ENCODE measurements at regions not wholly inside any gene's neighbourhood (a gene's known extent, or its start where the extent isn't known, plus 50 kb on each side); places are given as distances from the start of the nearest gene placed in this dataset.

DNA sequence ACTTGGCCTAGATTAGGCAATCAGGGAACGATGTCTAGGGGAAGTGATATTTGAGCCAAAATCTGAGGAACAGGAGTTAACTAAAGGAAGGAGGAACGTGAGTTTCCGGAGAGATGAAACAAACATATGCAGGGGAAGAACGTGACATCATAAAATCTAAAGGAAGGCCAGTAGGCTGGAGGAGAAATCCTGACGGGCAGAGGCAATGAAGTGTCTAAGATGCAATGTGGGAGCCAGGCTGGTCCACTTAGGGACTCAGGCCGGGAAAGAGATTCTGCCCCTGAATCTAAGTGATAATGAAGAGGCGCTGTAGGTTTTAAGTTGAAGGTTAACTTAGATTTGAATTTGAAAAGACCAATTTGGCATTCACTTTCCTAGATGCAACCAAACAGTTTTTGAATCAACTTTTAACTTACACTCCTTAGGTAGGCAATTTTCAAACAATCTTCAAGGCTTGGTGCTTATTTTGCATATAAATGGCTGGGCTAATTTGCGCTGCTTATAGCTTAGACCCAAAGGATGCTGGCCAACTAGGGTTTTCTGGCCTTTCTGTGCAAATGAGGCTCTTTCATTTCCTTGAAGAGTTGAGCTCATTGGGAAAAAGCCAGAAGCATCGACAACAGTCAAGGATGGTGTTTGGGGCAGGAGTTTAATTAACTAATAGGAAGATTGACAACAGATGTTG, 221.7 kb downstream of the SOX11 start:
- Histone ChIP-seq H3K36me3 (no peaks in the 10 kb centered on the region), H3K27me3 (no peaks in the 10 kb centered on the region), H3K27ac (no peak overlapping the region), H3K4me3 (no peak overlapping the region), H3K9me3 (no peaks in the 10 kb centered on the region), H3K4me1 (no peaks in the 10 kb centered on the region)
- FAIRE-seq (no peak), ATAC-seq (no peak), DNase-seq (no peak)
- intact Hi-C loops (cut with DNase I), result no loop called here
- TF ChIP-seq, protein P1, sequence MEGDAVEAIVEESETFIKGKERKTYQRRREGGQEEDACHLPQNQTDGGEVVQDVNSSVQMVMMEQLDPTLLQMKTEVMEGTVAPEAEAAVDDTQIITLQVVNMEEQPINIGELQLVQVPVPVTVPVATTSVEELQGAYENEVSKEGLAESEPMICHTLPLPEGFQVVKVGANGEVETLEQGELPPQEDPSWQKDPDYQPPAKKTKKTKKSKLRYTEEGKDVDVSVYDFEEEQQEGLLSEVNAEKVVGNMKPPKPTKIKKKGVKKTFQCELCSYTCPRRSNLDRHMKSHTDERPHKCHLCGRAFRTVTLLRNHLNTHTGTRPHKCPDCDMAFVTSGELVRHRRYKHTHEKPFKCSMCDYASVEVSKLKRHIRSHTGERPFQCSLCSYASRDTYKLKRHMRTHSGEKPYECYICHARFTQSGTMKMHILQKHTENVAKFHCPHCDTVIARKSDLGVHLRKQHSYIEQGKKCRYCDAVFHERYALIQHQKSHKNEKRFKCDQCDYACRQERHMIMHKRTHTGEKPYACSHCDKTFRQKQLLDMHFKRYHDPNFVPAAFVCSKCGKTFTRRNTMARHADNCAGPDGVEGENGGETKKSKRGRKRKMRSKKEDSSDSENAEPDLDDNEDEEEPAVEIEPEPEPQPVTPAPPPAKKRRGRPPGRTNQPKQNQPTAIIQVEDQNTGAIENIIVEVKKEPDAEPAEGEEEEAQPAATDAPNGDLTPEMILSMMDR (IDR thresholded peaks at IDR 0.05), result no peak
- WGBS, 2 donors, result 79 to 90% methylated on average over 9 of the region's 9 CpGs

DNA sequence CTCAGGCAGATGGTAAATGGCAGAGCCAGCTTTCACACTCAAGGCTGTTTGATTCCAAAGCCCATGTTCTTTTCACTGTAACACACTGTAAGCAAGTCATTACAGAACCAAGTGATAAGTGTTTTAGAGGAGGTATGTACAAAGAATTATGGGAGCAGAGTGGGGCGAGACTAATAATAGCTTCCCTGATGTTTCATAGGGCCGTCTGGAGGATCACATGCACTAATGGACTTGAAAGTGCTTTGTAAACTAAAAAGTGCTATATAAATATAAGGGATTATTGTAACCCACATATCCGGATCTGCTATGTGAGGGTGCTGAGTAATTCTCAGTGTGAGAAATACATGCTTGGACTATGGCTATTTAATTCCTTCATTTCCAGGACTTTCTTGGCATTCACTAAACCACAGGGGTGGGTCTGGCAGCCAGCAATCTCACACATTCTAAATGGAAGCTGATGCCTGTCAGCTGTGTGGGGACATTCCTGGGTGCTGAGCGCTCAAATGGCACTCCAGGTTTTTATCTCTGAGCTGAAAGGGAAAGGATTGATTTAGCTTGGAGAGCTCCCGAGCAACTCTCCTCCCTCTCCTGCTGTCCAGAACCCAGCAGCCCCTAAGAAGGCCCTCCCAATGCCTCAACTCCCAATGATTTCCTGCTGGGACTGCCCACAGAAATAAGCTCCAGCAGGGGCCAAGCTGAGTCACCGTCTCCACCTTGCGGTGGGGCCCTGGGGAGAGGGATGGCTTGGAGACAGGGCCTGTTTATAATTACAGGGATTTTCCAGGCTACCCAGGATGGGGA, 222.8 kb downstream of the SOX11 start:
- H3K4me1 ChIP-seq, result no peaks in the 10 kb centered on the region
- no peaks in the 10 kb centered on the region for H3K27me3 ChIP-seq
- FAIRE-seq (no peak), DNase-seq (peak in 1 of 6 donors; percentile 24), ATAC-seq (peak; percentile 28 to 87 (median 69))
- H3K4me3 ChIP-seq, result no peak overlapping the region
- TF ChIP-seq, protein P1 (IDR thresholded peaks at IDR 0.05), result no peak
- WGBS, 2 donors, result 53 to 57% methylated on average over 7 of the region's 7 CpGs
- intact Hi-C loops (cut with DNase I), result no loop called here
- no peaks in the 10 kb centered on the region for H3K9me3 ChIP-seq
- H3K27ac ChIP-seq, result no peak overlapping the region
- H3K36me3 ChIP-seq, result no peaks in the 10 kb centered on the region

DNA sequence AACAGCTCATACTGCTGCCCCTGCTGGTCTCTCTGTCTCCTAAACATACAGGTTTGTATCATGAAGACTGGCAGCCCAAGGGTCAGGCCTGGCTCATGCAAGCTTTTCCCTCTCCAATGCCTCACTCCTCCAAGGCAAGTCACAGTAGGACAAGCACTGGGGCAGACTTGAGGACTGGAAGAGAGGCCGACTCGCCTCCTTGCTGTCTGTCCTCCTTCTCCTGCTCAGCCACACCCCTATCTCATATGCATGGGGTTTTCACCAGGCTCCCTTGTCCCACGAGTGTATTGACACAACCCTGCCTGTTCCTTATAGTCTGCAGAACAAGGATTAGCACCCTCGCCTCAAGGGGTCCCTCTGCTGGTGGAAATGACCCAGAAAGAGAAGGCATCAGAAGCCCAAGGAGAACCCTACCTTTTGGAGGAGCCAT, 223.7 kb downstream of the SOX11 start:
- 48 to 55% methylated on average over 4 of the region's 4 CpGs for WGBS, 2 donors
- intact Hi-C loops (cut with DNase I), result no loop called here
- FAIRE-seq, result no peak
- Histone ChIP-seq H3K36me3 (no peaks in the 10 kb centered on the region), H3K27ac (no peak overlapping the region), H3K4me3 (no peak overlapping the region), H3K27me3 (no peaks in the 10 kb centered on the region), H3K4me1 (no peaks in the 10 kb centered on the region), H3K9me3 (no peaks in the 10 kb centered on the region)
- peak in 2 of 6 donors; percentile 34 to 47 for DNase-seq
- TF ChIP-seq, protein P1 (IDR thresholded peaks at IDR 0.05), result peak in 1 of 4 donors; percentile 17
- peak in 3 of 4 donors; percentile 40 to 58 (median 44) for ATAC-seq

DNA sequence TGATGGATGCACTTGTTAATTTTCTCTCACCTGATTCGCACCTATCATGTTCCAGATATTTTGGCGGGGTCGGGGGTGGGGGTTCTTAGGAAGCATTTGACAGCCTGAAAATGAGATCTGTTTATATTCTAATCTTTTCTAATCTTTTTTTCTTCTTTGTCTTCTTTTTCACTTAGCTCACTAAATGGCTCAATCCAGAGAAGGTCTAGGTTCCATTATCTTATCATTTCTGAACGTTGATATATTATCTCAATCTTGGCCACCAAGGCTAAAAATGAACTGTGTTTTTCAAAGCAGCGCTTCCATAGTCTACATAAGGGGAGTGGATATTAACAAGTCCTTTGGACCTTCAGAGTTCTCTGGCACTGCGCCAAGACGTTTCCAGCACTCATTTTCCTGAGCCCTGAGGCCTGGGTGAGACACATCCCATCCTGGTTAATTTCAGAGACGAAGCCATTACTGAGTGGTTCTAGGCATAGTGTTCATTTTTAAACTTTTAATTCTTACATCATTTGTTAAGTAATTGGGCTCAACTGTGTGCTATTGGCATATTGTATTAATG, 229.0 kb downstream of the SOX11 start:
- FAIRE-seq (no peak), DNase-seq (no peak), ATAC-seq (no peak)
- Histone ChIP-seq H3K4me3 (no peak overlapping the region), H3K27ac (no peak overlapping the region), H3K4me1 (no peaks in the 10 kb centered on the region), H3K36me3 (no peaks in the 10 kb centered on the region), H3K27me3 (no peaks in the 10 kb centered on the region), H3K9me3 (no peaks in the 10 kb centered on the region)
- WGBS, 2 donors, result 58 to 61% methylated on average over 8 of the region's 8 CpGs
- TF ChIP-seq, protein P1 (IDR thresholded peaks at IDR 0.05), result no peak
- intact Hi-C loops (cut with DNase I), result no loop called here

All from pancreas (tissue), 10 donors.